Brain microvascular endothelial cell (primary cell): ENCODE measurements at regions not wholly inside any gene's neighbourhood (a gene's known extent, or its start where the extent isn't known, plus 50 kb on each side); places are given as distances from the start of the nearest gene placed in this dataset.

ENCODE experiments used
- DNase-seq: peaks from one replicate; pipeline ENCODE4 v3.0.0-alpha.2; 2020
- H3K27ac ChIP-seq: fragments of 250-450 bp; sonication (Bioruptor Pico); 2 replicates; pipeline ENCODE4 v1.5.1; 2020; ENCODE audit warnings: mild to moderate bottlenecking, moderate library complexity
- H3K27me3 ChIP-seq: fragments of 250-450 bp; sonication (Bioruptor Pico); replicated peaks from 2 replicates; pipeline ENCODE4 v1.5.1; 2020; ENCODE audit warnings: mild to moderate bottlenecking
- H3K36me3 ChIP-seq: fragments of 250-450 bp; sonication (Bioruptor Pico); replicated peaks from 2 replicates; pipeline ENCODE4 v1.5.1; 2020; ENCODE audit warnings: mild to moderate bottlenecking
- H3K4me3 ChIP-seq: 2 replicates; pipeline ENCODE4 v1.5.1; 2011; ENCODE audit warnings: low read depth, mild to moderate bottlenecking, control low read depth, low read length, moderate library complexity
- CTCF ChIP-seq: IDR thresholded peaks from 2 replicates; pipeline ENCODE4 v1.5.1; 2011; ENCODE audit warnings: low read depth, mild to moderate bottlenecking, moderate library complexity, low read length, control low read depth, inconsistent platforms; ENCODE audit errors: missing control alignments
- in situ Hi-C: cut with HindIII; loops from 2 replicates; pipeline ENCODE4 v1.10.0; 2017; ENCODE audit warnings: low sequenced_read_pairs, low pct_ligation_motif_present

GRCh38 chr2:187989925-187990623, 301.6 kb upstream of the GULP1 start:
- TF ChIP-seq CTCF, result no peak
- Histone ChIP-seq H3K27ac (no peak overlapping the region), H3K36me3 (no peaks in the 10 kb centered on the region), H3K27me3 (no peaks in the 10 kb centered on the region), H3K4me3 (no peak overlapping the region)
- in situ Hi-C loops, result no loop called here
- no peak for DNase-seq

GRCh38 chr2:187991389-187991788, 300.3 kb upstream of the GULP1 start:
- Histone ChIP-seq H3K27ac (no peak overlapping the region), H3K36me3 (no peaks in the 10 kb centered on the region), H3K4me3 (no peak overlapping the region), H3K27me3 (no peaks in the 10 kb centered on the region)
- TF ChIP-seq CTCF, result no peak
- in situ Hi-C loops, result no loop called here
- no peak for DNase-seq

GRCh38 chr2:187994464-187995331, 297.0 kb upstream of the GULP1 start:
- no peak overlapping the region for H3K4me3 ChIP-seq
- no peak for TF ChIP-seq CTCF
- in situ Hi-C loops, result no loop called here
- DNase-seq, result peak; percentile 32
- H3K36me3 ChIP-seq, result no peaks in the 10 kb centered on the region
- no peaks in the 10 kb centered on the region for H3K27me3 ChIP-seq
- no peak overlapping the region for H3K27ac ChIP-seq

- Histone ChIP-seq H3K27me3 (no peaks in the 10 kb centered on the region), H3K36me3 (no peaks in the 10 kb centered on the region), H3K4me3 (no peak overlapping the region), H3K27ac (no peak overlapping the region)
- in situ Hi-C loops, result no loop called here
- no peak for DNase-seq
- no peak for TF ChIP-seq CTCF
Measured at GRCh38 chr2:187995556-187995955, 296.1 kb upstream of the GULP1 start.

GRCh38 chr2:187996630-187997029, 295.0 kb upstream of the GULP1 start:
- TF ChIP-seq CTCF, result no peak
- Histone ChIP-seq H3K27me3 (no peaks in the 10 kb centered on the region), H3K27ac (no peak overlapping the region), H3K36me3 (no peaks in the 10 kb centered on the region), H3K4me3 (no peak overlapping the region)
- no peak for DNase-seq
- in situ Hi-C loops, result no loop called here
